ENCODE measurements at regions not wholly inside any gene's neighbourhood (a gene's known extent, or its start where the extent isn't known, plus 50 kb on each side); places are given as distances from the start of the nearest gene placed in this dataset.

GRCh38 chr11:93248602-93249001 is 50.8 kb upstream of the SLC36A4 start:
- DNase-seq = no peak

DNA sequence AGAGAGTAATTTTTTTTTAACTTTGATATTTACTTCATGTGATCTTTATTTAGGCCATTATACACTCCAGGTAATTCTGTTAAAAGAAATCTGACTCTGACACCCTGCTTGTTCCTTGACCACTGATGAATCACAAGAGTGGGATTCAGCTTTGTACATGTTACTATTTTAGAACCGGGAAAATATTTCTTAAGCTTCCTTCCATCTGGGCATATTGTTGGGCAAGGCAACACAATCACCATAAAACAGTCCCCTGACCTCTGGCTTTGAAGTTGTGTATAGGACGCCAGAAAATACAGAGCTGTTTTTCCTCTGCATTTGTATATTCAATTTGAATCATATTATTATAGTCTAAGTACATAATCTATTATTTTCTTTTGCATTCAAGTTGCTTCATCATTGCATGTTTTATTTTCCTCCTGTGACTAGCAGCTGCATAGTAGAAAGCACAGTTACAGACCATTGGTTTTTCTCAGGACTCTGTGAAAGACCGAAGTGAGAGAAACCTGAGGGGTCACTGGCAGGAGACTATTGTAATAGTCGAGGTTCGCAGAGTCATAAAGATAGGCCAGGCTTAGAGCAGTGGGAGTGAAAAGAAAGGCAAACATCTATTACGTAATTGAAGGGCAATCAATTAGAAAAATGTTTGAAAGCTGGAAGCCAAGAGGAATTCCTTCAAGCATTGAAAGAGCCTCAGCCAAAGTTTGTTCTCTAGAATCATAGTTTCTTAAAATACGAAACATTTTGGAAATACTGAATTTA is 51.8 kb upstream of the SLC36A4 start:
- DNase-seq = no peak

- no peak for DNase-seq
Measured at GRCh38 chr11:93250326-93250725, 52.5 kb upstream of the SLC36A4 start.

DNA sequence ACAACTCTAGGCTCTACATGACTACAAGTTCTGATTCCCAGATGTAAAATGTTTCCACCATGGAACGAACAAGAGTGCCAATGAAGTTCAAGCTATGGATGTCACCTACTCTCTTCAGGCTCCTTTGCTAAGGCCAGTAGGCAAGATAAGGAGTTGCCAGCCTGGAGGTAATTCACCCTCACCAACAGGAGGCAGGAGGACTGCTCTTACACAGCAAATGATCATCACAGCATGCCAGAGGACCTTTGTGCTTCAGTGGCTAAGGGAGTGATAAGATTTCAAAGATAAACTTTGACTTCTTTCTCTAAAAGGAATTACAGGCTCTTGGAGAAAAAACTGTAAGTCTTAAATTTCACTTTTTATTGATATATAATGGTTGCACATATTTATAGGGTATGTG is 54.1 kb upstream of the SLC36A4 start:
- no peak for DNase-seq

DNA sequence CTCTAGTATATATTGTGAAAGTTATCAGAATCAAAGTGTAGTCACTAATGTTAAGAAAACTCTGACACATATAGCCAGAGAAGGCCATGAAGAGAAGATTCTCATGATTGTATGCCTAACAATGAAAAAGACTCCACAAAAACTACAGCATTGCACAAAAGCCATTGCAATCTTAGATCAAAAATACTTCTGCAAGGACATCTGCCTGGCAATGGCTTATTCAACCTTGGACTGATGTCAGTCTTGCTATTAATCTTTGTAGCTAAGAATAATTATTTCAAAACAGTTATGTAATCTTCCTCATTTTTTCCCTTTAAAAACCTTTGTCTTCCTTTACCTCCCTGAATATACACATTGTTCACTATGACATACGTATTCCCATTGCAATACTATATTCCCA is 55.3 kb upstream of the SLC36A4 start:
- DNase-seq = no peak

DNA sequence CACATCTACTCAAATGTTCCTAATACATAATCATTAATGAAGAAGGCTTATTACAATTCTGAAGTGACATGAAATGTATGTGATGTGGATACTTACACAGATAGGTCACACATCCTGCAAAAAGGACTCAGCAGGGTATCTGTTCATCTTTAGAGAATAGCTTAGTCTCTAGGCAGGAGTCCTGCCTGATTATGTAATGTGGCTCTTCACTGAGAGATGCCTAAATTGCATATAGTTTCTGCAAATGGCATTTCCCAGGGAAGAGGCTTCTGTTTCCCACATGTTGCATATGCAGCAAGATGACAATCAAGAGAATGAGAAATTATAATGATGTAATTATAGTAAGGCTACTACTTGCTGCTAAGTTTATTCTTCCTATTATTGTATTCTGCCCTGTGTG is 58.8 kb upstream of the SLC36A4 start:
- no peak for DNase-seq

DNA sequence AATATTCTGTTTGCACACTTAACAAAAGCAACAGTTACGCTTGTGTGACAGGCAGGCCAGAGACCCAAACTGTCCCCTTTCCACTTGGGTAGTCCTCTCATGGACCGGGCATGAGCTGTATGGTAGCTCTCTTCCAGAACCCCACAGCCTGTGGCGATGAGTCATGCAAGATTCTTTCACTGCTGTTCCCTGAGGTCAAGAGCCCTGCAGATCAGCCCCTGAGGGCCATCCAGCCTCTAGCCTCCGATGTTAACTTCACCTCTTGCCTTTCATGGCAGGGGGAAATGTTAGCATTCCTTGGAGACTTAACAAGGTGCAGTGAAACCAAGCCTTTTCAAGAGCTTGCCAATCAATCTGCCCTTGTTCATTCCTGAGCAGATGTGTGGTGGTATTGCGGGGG is 63.2 kb upstream of the DEUP1 start:
- DNase-seq = no peak

DNA sequence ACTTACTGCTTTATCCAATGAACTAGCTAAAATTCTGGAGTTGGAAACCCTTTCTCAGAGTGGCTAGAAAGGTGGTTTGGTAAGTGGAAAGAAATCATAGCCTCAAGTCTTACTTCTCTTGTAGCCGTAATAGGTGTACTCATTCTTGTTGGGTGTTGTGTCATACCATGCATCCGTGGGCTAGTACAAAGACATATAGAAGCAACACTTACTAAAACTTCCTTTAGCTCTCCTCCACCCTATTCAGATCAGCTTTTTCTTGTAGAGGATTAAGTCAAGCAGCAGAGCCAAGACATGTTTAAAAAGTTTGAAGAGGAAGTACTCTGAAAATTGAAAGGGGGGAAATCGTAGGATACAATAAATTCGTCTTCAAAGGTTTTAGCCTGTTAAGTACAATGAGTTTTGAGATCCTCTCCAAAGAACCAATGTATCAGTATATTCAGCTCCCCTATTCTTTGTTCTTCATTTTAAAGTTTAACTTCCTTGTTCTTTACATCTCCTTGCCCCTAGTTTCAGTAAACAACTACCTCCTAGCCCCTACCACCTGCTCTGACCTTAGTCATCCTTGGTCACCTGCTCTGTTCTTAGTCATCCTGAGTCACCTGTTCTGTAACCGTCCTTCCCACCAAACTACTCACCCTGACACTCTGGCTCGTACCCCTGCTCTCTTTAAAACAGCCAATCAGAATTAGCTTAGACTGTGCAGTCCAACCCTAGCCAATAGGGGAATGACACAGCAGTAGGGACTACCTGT is 62.1 kb upstream of the DEUP1 start:
- DNase-seq = no peak

- no peak for DNase-seq
Measured at GRCh38 chr11:93271596-93271995, 58.9 kb upstream of the DEUP1 start.

- DNase-seq = peak; percentile 66
Measured at GRCh38 chr11:93274851-93275250, 55.7 kb upstream of the DEUP1 start.

DNA sequence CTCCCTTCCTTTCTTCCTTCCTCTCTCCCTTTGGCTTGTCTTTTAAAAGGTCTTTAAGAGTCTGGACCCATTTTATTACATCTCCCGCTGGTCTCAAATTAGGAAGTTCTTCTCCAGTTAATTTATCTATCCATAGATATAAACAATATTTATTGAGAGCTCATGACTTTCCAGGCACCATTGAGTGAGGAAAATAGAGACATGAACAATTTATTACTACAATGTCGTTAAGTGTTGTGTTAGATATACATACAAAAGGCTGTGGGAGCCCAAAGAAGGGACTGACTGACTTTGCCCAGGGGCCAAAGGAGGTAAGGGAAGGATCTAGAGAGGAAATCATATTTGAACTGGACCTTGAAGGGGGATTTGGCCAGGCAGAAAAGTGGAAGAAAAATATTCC is 51.6 kb upstream of the DEUP1 start:
- DNase-seq = no peak

DNA sequence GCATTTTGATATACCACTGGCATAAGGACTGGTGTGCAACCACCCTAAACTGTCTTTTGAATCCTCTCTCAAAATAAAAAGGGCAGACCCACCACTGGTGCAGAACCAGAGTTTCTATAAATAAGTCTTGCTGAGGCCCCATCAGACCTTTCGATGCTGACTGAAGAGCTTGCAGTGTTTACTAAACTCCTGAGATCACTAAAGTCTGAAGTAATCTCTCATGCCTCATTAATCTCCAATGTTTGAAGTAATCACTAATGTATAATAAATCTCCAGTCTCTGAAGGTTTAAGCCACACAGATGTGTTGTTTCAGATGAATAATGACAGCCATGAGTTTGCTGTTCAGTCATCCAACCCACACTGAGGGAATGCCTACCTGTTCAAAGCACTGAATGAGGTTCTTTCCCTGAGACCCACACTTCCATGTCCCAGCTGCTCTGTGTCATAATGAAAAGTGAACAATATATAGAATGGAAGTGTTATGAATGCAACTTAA is 50.6 kb upstream of the DEUP1 start:
- no peak for DNase-seq
